Panc1 (cell line): ENCODE measurements at regions not wholly inside any gene's neighbourhood (a gene's known extent, or its start where the extent isn't known, plus 50 kb on each side); places are given as distances from the start of the nearest gene placed in this dataset.

Experiments
- ATAC-seq: fragments of 200-7000 bp; cut with Tn5 transposase; 2 replicates; pipeline ENCODE4 v1.9.1; 2020; ENCODE audit warnings: mild to moderate bottlenecking, moderate library complexity
- BruUV-seq: library from RNA; stranded (reverse); fragments of 400-500 nt; replicated peaks from 2 replicates; lab custom pipeline; 2021; lab: Mats Ljungman, UMichigan
- CTCF ChIA-PET: fragments of 300-600 bp; sonication (Branson Sonifier 250); formaldehyde crosslinking; loops from one replicate; lab custom pipeline; 2022; ENCODE audit warnings: antibody characterized with exemption; lab: Charles Lee
- POLR2A ChIA-PET: fragments of 300-600 bp; sonication (Branson Sonifier 250); formaldehyde crosslinking; loops from one replicate; lab custom pipeline; 2022; ENCODE audit warnings: antibody characterized with exemption; lab: Charles Lee
- DNase-seq: peaks from one replicate; pipeline ENCODE4 v3.0.0-alpha.2; 2010; ENCODE audit warnings: low read depth, low spot score
- H3K27ac ChIP-seq: 2 replicates; pipeline ENCODE4 v1.5.1; 2011; ENCODE audit warnings: mild to moderate bottlenecking, low read length, inconsistent platforms
- H3K27me3 ChIP-seq: fragments of 200-500 bp; sonication (Bioruptor generic); 2 replicates; pipeline ENCODE4 v1.6.0; 2014; ENCODE audit warnings: low read length, inconsistent platforms; ENCODE audit not compliant: control insufficient read depth, insufficient read depth
- H3K36me3 ChIP-seq: fragments of 200-500 bp; sonication (Bioruptor generic); 2 replicates; pipeline ENCODE4 v1.5.1; 2014; ENCODE audit warnings: inconsistent platforms, mild to moderate bottlenecking, low read length, moderate library complexity; ENCODE audit not compliant: control insufficient read depth, insufficient read depth
- H3K4me1 ChIP-seq: 2 replicates; pipeline ENCODE4 v1.5.1; 2011; ENCODE audit warnings: inconsistent platforms, mild to moderate bottlenecking, low read length, moderate library complexity; ENCODE audit not compliant: control insufficient read depth, insufficient read depth
- H3K4me3 ChIP-seq, 2 experiments: 2 replicates each; pipeline ENCODE4 v1.5.1; 2011 to 2012; ENCODE audit warnings: low read depth in 2 of 2, low read length in 2 of 2, mild to moderate bottlenecking in 2 of 2, inconsistent platforms in 1 of 2, moderate library complexity in 1 of 2
- H3K9me3 ChIP-seq: fragments of 200-500 bp; sonication (Bioruptor generic); 2 replicates; pipeline ENCODE4 v1.5.1; 2014; ENCODE audit warnings: low read depth, mild to moderate bottlenecking, inconsistent platforms, low read length, moderate library complexity; ENCODE audit not compliant: control insufficient read depth, insufficient read depth
- CTCF ChIP-seq: fragments of 450-650 bp; IDR thresholded peaks from 2 replicates; pipeline ENCODE4 v1.5.1; 2017; ENCODE audit warnings: mild to moderate bottlenecking
- POLR2AphosphoS5 ChIP-seq: IDR thresholded peaks from 2 replicates; pipeline ENCODE4 v1.6.1; 2012; ENCODE audit warnings: mild to moderate bottlenecking, low read depth, low read length, moderate library complexity
- SIN3A ChIP-seq: IDR thresholded peaks from 2 replicates; pipeline ENCODE4 v1.6.1; 2012; ENCODE audit warnings: low read depth, mild to moderate bottlenecking, low read length, moderate library complexity, borderline replicate concordance; ENCODE audit not compliant: insufficient read depth
- TCF7L2 ChIP-seq: IDR thresholded peaks from 2 replicates; pipeline ENCODE4 v1.6.1; 2011; ENCODE audit warnings: mild to moderate bottlenecking, low read depth, low read length, inconsistent platforms
- in situ Hi-C: cut with HindIII; loops from 2 replicates; pipeline ENCODE4 v1.10.0; 2016; ENCODE audit warnings: low sequenced_read_pairs, low pct_unique_long_range_greater_than_20kb
- intact Hi-C: fragments of 100-400 bp; cut with micrococcal nuclease; formaldehyde crosslinking; loops from one replicate; pipeline ENCODE4 v1.10.0; 2022; ENCODE audit not compliant: unreplicated experiment
- TF ChIP-seq, protein P1 (sequence below), 2 experiments: IDR thresholded peaks; 2 replicates each; pipeline ENCODE4 v1.6.1; 2011 to 2012; ENCODE audit warnings: low read depth in 2 of 2, control low read depth in 1 of 2, low read length in 1 of 2, mild to moderate bottlenecking in 1 of 2, moderate library complexity in 1 of 2; ENCODE audit not compliant: insufficient read depth in 1 of 2

DNA sequence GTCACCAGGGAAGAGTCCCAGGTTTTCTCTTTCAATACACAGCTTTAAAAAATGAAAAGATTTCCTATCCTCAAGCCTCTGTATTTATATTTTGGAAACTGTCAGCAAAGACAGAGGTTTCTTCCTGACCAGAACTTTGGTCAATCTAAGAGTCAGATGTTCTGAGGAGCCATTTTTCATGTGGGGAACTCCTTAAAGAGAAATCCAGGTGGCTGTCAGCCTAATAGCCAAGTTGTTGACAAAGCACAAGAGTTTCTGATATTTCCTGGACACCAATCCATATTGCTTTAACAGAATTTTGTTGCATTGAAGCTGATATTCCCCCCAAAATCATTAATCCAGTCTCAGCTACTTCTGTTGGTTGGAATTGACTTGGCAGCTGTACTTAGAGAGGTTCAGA lies 318.6 kb upstream of the NFIA start:
- ChIA-PET CTCF (no interaction called here), POLR2A (no interaction called here)
- Histone ChIP-seq H3K4me3 (no peak overlapping the region), H3K27ac (no peak overlapping the region), H3K36me3 (no peaks in the 10 kb centered on the region), H3K9me3 (no peaks in the 10 kb centered on the region), H3K27me3 (peaks cover 2% of the 10 kb centered on the region; the same call in 1 of the 2 replicates), H3K4me1 (no peaks in the 10 kb centered on the region)
- no peak for ATAC-seq
- intact Hi-C loops = no loop called here
- in situ Hi-C loops = no loop called here
- no TSS peak for BruUV-seq
- DNase-seq = no peak
- TF ChIP-seq TCF7L2 = no peak
- TF ChIP-seq POLR2AphosphoS5 = no peak

- in situ Hi-C loops = no loop called here
- no peak overlapping the region for H3K4me3 ChIP-seq
- intact Hi-C loops = no loop called here
- H3K27me3 ChIP-seq = peaks cover 2% of the 10 kb centered on the region; the same call in 1 of the 2 replicates
- H3K36me3 ChIP-seq = no peaks in the 10 kb centered on the region
- CTCF ChIA-PET = no interaction called here
- H3K27ac ChIP-seq = no peak overlapping the region
- no TSS peak for BruUV-seq
- no peak for TF ChIP-seq SIN3A
- TF ChIP-seq, protein P1, sequence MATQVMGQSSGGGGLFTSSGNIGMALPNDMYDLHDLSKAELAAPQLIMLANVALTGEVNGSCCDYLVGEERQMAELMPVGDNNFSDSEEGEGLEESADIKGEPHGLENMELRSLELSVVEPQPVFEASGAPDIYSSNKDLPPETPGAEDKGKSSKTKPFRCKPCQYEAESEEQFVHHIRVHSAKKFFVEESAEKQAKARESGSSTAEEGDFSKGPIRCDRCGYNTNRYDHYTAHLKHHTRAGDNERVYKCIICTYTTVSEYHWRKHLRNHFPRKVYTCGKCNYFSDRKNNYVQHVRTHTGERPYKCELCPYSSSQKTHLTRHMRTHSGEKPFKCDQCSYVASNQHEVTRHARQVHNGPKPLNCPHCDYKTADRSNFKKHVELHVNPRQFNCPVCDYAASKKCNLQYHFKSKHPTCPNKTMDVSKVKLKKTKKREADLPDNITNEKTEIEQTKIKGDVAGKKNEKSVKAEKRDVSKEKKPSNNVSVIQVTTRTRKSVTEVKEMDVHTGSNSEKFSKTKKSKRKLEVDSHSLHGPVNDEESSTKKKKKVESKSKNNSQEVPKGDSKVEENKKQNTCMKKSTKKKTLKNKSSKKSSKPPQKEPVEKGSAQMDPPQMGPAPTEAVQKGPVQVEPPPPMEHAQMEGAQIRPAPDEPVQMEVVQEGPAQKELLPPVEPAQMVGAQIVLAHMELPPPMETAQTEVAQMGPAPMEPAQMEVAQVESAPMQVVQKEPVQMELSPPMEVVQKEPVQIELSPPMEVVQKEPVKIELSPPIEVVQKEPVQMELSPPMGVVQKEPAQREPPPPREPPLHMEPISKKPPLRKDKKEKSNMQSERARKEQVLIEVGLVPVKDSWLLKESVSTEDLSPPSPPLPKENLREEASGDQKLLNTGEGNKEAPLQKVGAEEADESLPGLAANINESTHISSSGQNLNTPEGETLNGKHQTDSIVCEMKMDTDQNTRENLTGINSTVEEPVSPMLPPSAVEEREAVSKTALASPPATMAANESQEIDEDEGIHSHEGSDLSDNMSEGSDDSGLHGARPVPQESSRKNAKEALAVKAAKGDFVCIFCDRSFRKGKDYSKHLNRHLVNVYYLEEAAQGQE (IDR thresholded peaks at IDR 0.05; ENCODE audit: insufficient read depth in 1 of 2, low read depth in 2 of 2, low read length in 1 of 2) = no peak
- TF ChIP-seq POLR2AphosphoS5 = no peak
- TF ChIP-seq CTCF = no peak
- TF ChIP-seq TCF7L2 = no peak
- ATAC-seq = no peak
- no peaks in the 10 kb centered on the region for H3K9me3 ChIP-seq
- no peak for DNase-seq
- no peaks in the 10 kb centered on the region for H3K4me1 ChIP-seq
- POLR2A ChIA-PET = no interaction called here
Measured at GRCh38 chr1:60762911-60763310, 319.4 kb upstream of the NFIA start.

DNA sequence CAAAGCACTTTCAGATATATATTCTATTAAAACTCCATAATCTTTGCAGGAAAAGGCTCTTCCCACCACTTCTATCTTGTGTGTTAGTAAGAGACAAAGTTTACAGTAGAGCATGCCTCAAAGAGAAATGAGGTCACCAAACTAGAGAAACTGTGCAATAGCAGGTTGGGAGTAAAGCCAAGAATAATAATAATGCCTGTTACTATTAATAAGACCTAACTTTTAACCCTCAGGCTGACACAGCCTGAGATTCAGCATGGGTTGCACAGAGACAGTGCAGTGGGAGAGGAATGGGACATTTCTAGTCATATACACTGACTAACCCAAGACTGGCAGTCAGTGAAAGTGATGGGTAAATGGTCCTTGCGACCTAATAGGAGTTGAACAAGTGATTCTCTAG lies 320.2 kb upstream of the NFIA start:
- no peak for DNase-seq
- Histone ChIP-seq H3K27ac (no peak overlapping the region), H3K4me3 (no peak overlapping the region), H3K27me3 (peaks cover 2% of the 10 kb centered on the region; the same call in 1 of the 2 replicates), H3K4me1 (no peaks in the 10 kb centered on the region), H3K9me3 (no peaks in the 10 kb centered on the region), H3K36me3 (no peaks in the 10 kb centered on the region)
- ChIA-PET POLR2A (no interaction called here), CTCF (no interaction called here)
- in situ Hi-C loops (no loop called here), intact Hi-C loops (no loop called here)
- BruUV-seq = no TSS peak
- TF ChIP-seq TCF7L2 (no peak), CTCF (no peak), SIN3A (no peak), POLR2AphosphoS5 (no peak)
- TF ChIP-seq, protein P1 (IDR thresholded peaks at IDR 0.05; ENCODE audit: insufficient read depth in 1 of 2, low read depth in 2 of 2, low read length in 1 of 2) = no peak
- ATAC-seq = no peak
